HCT116 (cell line): ENCODE measurements at regions not wholly inside any gene's neighbourhood (a gene's known extent, or its start where the extent isn't known, plus 50 kb on each side); places are given as distances from the start of the nearest gene placed in this dataset.

Source experiments
- CEBPB ChIP-seq: IDR thresholded peaks from 2 replicates; pipeline ENCODE4 v1.6.1; 2012; ENCODE audit warnings: low read depth
- CTCF ChIP-seq, 3 experiments: fragments of 200-600 bp in 1 of 3; sonication (generic) in 1 of 3; IDR thresholded peaks in 2 of 3; conservative IDR thresholded peaks in 1 of 3; 2 replicates each; pipeline ENCODE4 v1.5.1; 2012 to 2017; ENCODE audit warnings: low read depth in 2 of 3, low read length in 2 of 3, antibody characterized with exemption in 1 of 3, borderline replicate concordance in 1 of 3, control low read depth in 1 of 3, mild to moderate bottlenecking in 1 of 3, mixed read lengths in 1 of 3, mixed run types in 1 of 3, moderate library complexity in 1 of 3; ENCODE audit not compliant: insufficient read depth in 1 of 3
- EZH2phosphoT487 ChIP-seq: fragments of 200-600 bp; IDR thresholded peaks from 2 replicates; pipeline ENCODE4 v1.6.1; 2018; ENCODE audit warnings: antibody characterized with exemption, borderline replicate concordance
- JUND ChIP-seq: IDR thresholded peaks from 2 replicates; pipeline ENCODE4 v1.6.1; 2012
- POLR2A ChIP-seq: IDR thresholded peaks from 2 replicates; pipeline ENCODE4 v1.7.0; 2011; ENCODE audit warnings: borderline replicate concordance; ENCODE audit not compliant: insufficient read depth, insufficient read length; ENCODE audit errors: extremely low read depth
- REST ChIP-seq: IDR thresholded peaks from 2 replicates; pipeline ENCODE4 v1.6.1; 2012; ENCODE audit warnings: low read depth
- SRF ChIP-seq: IDR thresholded peaks from 2 replicates; pipeline ENCODE4 v1.6.1; 2012; ENCODE audit warnings: low read depth
- YY1 ChIP-seq: IDR thresholded peaks from 2 replicates; pipeline ENCODE4 v1.6.1; 2011; ENCODE audit warnings: low read length, low read depth, moderate library complexity, mild to moderate bottlenecking; ENCODE audit not compliant: insufficient replicate concordance; ENCODE audit errors: extremely low read depth

- TF ChIP-seq EZH2phosphoT487 (no peak), CEBPB (no peak), SRF (no peak), POLR2A (no peak), CTCF (IDR thresholded peaks at IDR 0.05 in 2 of 3, conservative IDR thresholded peaks at IDR 0.05 in 1 of 3; ENCODE audit: borderline replicate concordance in 1 of 3, insufficient read depth in 1 of 3, low read depth in 2 of 3, low read length in 2 of 3) (no peak), REST (no peak), YY1 (no peak), JUND (no peak)
These were observed 358.0 kb upstream of the CDH4 start for GRCh38 chr20:60894091-60894490.
